Cerebellar nuclear complex (tissue), 1 donor: ENCODE measurements at regions not wholly inside any gene's neighbourhood (a gene's known extent, or its start where the extent isn't known, plus 50 kb on each side); places are given as distances from the start of the nearest gene placed in this dataset.
"Not testable (repeated sequence)": the region's sequence is repeated elsewhere in the genome, so short reads cannot be mapped to it uniquely, and the experiment has no call there.

Experiments
- DNase-seq, 2 experiments: peaks; one replicate each; lab custom pipeline; 2025; lab: John Stamatoyannopoulos, UW

GRCh38 chr20:36082315-36082915 is 72.1 kb upstream of the EPB41L1 start:
- DNase-seq = no peak

GRCh38 chr20:36083200-36083599 is 71.3 kb upstream of the EPB41L1 start:
- DNase-seq = not testable (repeated sequence)

- no peak for DNase-seq
Observed at GRCh38 chr20:36084356-36084755, 70.2 kb upstream of the EPB41L1 start.

- DNase-seq = no peak
Observed at GRCh38 chr20:36084897-36085613, 69.5 kb upstream of the EPB41L1 start.

GRCh38 chr20:36085686-36086267 is 68.8 kb upstream of the EPB41L1 start:
- DNase-seq = no peak

- no peak for DNase-seq
Observed at GRCh38 chr20:36086767-36087166, 67.8 kb upstream of the EPB41L1 start.

GRCh38 chr20:36090223-36090622 is 64.3 kb upstream of the EPB41L1 start:
- DNase-seq = no peak

- DNase-seq = no peak
Observed at GRCh38 chr20:36091561-36092397, 62.8 kb upstream of the EPB41L1 start.

- DNase-seq = no peak
Observed at GRCh38 chr20:36092398-36093024, 62.0 kb upstream of the EPB41L1 start.

GRCh38 chr20:36093025-36093803 is 61.3 kb upstream of the EPB41L1 start:
- peak in 1 of 2 experiments; percentile 16 for DNase-seq

GRCh38 chr20:36093804-36094145 is 60.8 kb upstream of the EPB41L1 start:
- peak in 1 of 2 experiments; percentile 27 for DNase-seq

GRCh38 chr20:36094497-36094896 is 60.0 kb upstream of the EPB41L1 start:
- DNase-seq = no peak

GRCh38 chr20:36096435-36096834 is 58.1 kb upstream of the EPB41L1 start:
- no peak for DNase-seq

GRCh38 chr20:36097337-36098151 is 57.0 kb upstream of the EPB41L1 start:
- no peak for DNase-seq

- DNase-seq = no peak
Observed at GRCh38 chr20:36098364-36098763, 56.2 kb upstream of the EPB41L1 start.

GRCh38 chr20:36099106-36099505 is 55.4 kb upstream of the EPB41L1 start:
- DNase-seq = no peak

GRCh38 chr20:36101192-36101591 is 53.3 kb upstream of the EPB41L1 start:
- DNase-seq = no peak

GRCh38 chr20:36102306-36102705 is 52.2 kb upstream of the EPB41L1 start:
- DNase-seq = no peak

GRCh38 chr20:36102809-36103596 is 51.5 kb upstream of the EPB41L1 start:
- DNase-seq = no peak

GRCh38 chr20:36104244-36104643 is 50.3 kb upstream of the EPB41L1 start:
- no peak for DNase-seq
